ENCODE measurements at regions not wholly inside any gene's neighbourhood (a gene's known extent, or its start where the extent isn't known, plus 50 kb on each side); places are given as distances from the start of the nearest gene placed in this dataset.
"Not testable (repeated sequence)": the region's sequence is repeated elsewhere in the genome, so short reads cannot be mapped to it uniquely, and the experiment has no call there.

- DNase-seq: no peak
Measured at GRCh38 chr5:26386532-26386931, 651.9 kb downstream of the CDH9 start.

- DNase-seq: not testable (repeated sequence)
Measured at GRCh38 chr5:26364624-26365023, 673.8 kb downstream of the CDH9 start.

- DNase-seq: no peak
Measured at GRCh38 chr5:26343801-26344325, 694.5 kb downstream of the CDH9 start.

- no peak for DNase-seq
Measured at GRCh38 chr5:26339576-26339975, 698.8 kb downstream of the CDH9 start.

- peak; percentile 4 for DNase-seq
Measured at GRCh38 chr5:26329562-26330189, 708.7 kb downstream of the CDH9 start.

GRCh38 chr5:26326153-26326759, 712.1 kb downstream of the CDH9 start:
- DNase-seq: no peak

GRCh38 chr5:26325432-26325831, 713.0 kb downstream of the CDH9 start:
- DNase-seq: not testable (repeated sequence)

- DNase-seq: not testable (repeated sequence)
Measured at GRCh38 chr5:26324273-26324895, 714.0 kb downstream of the CDH9 start.

GRCh38 chr5:26323794-26324193, 714.6 kb downstream of the CDH9 start:
- DNase-seq: no peak

GRCh38 chr5:26321278-26321677, 717.1 kb downstream of the CDH9 start:
- DNase-seq: no peak

GRCh38 chr5:26310415-26310814, 728.0 kb downstream of the CDH9 start:
- DNase-seq: no peak

GRCh38 chr5:26295541-26295940, 742.8 kb downstream of the CDH9 start:
- DNase-seq: no peak

- no peak for DNase-seq
Measured at GRCh38 chr5:26282190-26282589, 756.2 kb downstream of the CDH9 start.

- DNase-seq: no peak
Measured at GRCh38 chr5:26278078-26278477, 760.3 kb downstream of the CDH9 start.

- DNase-seq: peak; percentile 5
Measured at GRCh38 chr5:26259081-26259480, 779.3 kb downstream of the CDH9 start.

GRCh38 chr5:26245321-26245720, 793.1 kb downstream of the CDH9 start:
- no peak for DNase-seq

GRCh38 chr5:26239588-26239987, 798.8 kb downstream of the CDH9 start:
- no peak for DNase-seq

- no peak for DNase-seq
Measured at GRCh38 chr5:26237489-26237888, 800.9 kb downstream of the CDH9 start.

- no peak for DNase-seq
Measured at GRCh38 chr5:26236936-26237335, 801.5 kb downstream of the CDH9 start.

- no peak for DNase-seq
Measured at GRCh38 chr5:26232706-26233105, 805.7 kb downstream of the CDH9 start.

GRCh38 chr5:26231316-26231715, 807.1 kb downstream of the CDH9 start:
- no peak for DNase-seq

- no peak for DNase-seq
Measured at GRCh38 chr5:26229848-26230247, 808.5 kb downstream of the CDH9 start.

GRCh38 chr5:26227245-26227644, 811.1 kb downstream of the CDH9 start:
- DNase-seq: no peak

GRCh38 chr5:26205121-26205520, 833.3 kb downstream of the CDH9 start:
- no peak for DNase-seq
